ENCODE measurements at regions not wholly inside any gene's neighbourhood (a gene's known extent, or its start where the extent isn't known, plus 50 kb on each side); places are given as distances from the start of the nearest gene placed in this dataset.

GRCh38 chr7:136290351-136290750 lies 313.2 kb upstream of the MTPN start:
- TF ChIP-seq CTCF (IDR thresholded peaks at IDR 0.05; ENCODE audit: low read length), result no peak
- no peak for TF ChIP-seq EZH2 (IDR thresholded peaks at IDR 0.05; ENCODE audit: borderline replicate concordance, low read length)

All from OCI-LY1 (cell line).